BLaER1 (cell line): ENCODE measurements at regions not wholly inside any gene's neighbourhood (a gene's known extent, or its start where the extent isn't known, plus 50 kb on each side); places are given as distances from the start of the nearest gene placed in this dataset.
A peak's percentile ranks its signal among the peaks of the same experiment; 100 is the strongest.

Experiments
- H3K27ac ChIP-seq: shearing (Covaris generic); formaldehyde crosslinking; 2 replicates; pipeline ENCODE4 v1.8.1; 2022
- H3K27me3 ChIP-seq: shearing (Covaris generic); formaldehyde crosslinking; 2 replicates; pipeline ENCODE4 v1.8.1; 2022
- H3K36me3 ChIP-seq: shearing (Covaris generic); formaldehyde crosslinking; 2 replicates; pipeline ENCODE4 v1.8.1; 2022
- H3K4me1 ChIP-seq: shearing (Covaris generic); formaldehyde crosslinking; 2 replicates; pipeline ENCODE4 v1.8.1; 2022
- H3K4me2 ChIP-seq: shearing (Covaris generic); formaldehyde crosslinking; 2 replicates; pipeline ENCODE4 v1.8.1; 2022
- H3K4me3 ChIP-seq: shearing (Covaris generic); formaldehyde crosslinking; 2 replicates; pipeline ENCODE4 v1.8.1; 2022
- H3K9ac ChIP-seq: shearing (Covaris generic); formaldehyde crosslinking; 2 replicates; pipeline ENCODE4 v1.8.1; 2022
- H3K9me3 ChIP-seq: shearing (Covaris generic); formaldehyde crosslinking; 2 replicates; pipeline ENCODE4 v1.8.1; 2022
- H4K20me1 ChIP-seq: shearing (Covaris generic); formaldehyde crosslinking; 2 replicates; pipeline ENCODE4 v1.8.1; 2022
- Cebpa-rat ChIP-seq: shearing (Covaris generic); IDR thresholded peaks from 2 replicates; pipeline ENCODE4 v1.8.1; 2022

GRCh38 chr5:77569409-77569808, 69.1 kb downstream of the OTP start:
- Histone ChIP-seq H3K4me2 (peak overlapping the region; percentile 33), H3K4me3 (no peak overlapping the region), H3K36me3 (no peaks in the 10 kb centered on the region), H3K9ac (no peak overlapping the region), H3K4me1 (peaks cover 25% of the 10 kb centered on the region), H3K9me3 (no peaks in the 10 kb centered on the region), H3K27ac (no peak overlapping the region), H3K27me3 (no peaks in the 10 kb centered on the region), H4K20me1 (no peaks in the 10 kb centered on the region)
- TF ChIP-seq Cebpa-rat = peak; percentile 57; the same call in 1 of the 2 replicates

- Histone ChIP-seq H3K9ac (no peak overlapping the region), H3K36me3 (no peaks in the 10 kb centered on the region), H3K4me3 (no peak overlapping the region), H3K4me2 (peak overlapping the region; percentile 27), H4K20me1 (no peaks in the 10 kb centered on the region), H3K9me3 (no peaks in the 10 kb centered on the region), H3K27me3 (no peaks in the 10 kb centered on the region), H3K27ac (no peak overlapping the region), H3K4me1 (peaks cover 25% of the 10 kb centered on the region)
- no peak for TF ChIP-seq Cebpa-rat
These were observed 70.0 kb downstream of the OTP start for GRCh38 chr5:77568555-77568954.

GRCh38 chr5:77568082-77568481, 70.4 kb downstream of the OTP start:
- H3K27me3 ChIP-seq = no peaks in the 10 kb centered on the region
- no peak overlapping the region for H3K27ac ChIP-seq
- no peak overlapping the region for H3K4me3 ChIP-seq
- H3K4me2 ChIP-seq = peak overlapping the region; percentile 27
- no peaks in the 10 kb centered on the region for H3K9me3 ChIP-seq
- no peaks in the 10 kb centered on the region for H3K36me3 ChIP-seq
- TF ChIP-seq Cebpa-rat = no peak
- no peak overlapping the region for H3K9ac ChIP-seq
- H4K20me1 ChIP-seq = no peaks in the 10 kb centered on the region
- H3K4me1 ChIP-seq = peaks cover 25% of the 10 kb centered on the region

GRCh38 chr5:77563475-77563874, 71.4 kb upstream of the WDR41 start:
- Histone ChIP-seq H3K9ac (no peak overlapping the region), H3K4me1 (peaks cover 9% of the 10 kb centered on the region), H3K27me3 (no peaks in the 10 kb centered on the region), H3K27ac (no peak overlapping the region), H3K9me3 (no peaks in the 10 kb centered on the region), H3K4me2 (no peak overlapping the region), H3K4me3 (no peak overlapping the region), H3K36me3 (no peaks in the 10 kb centered on the region), H4K20me1 (no peaks in the 10 kb centered on the region)
- TF ChIP-seq Cebpa-rat = no peak

GRCh38 chr5:77561965-77562364, 69.8 kb upstream of the WDR41 start:
- Histone ChIP-seq H3K4me1 (0 out of 2 replicates have a peak, but pooled peaks cover 3% of the 10 kb centered on the region), H3K4me2 (no peak overlapping the region), H3K4me3 (no peak overlapping the region), H3K9me3 (no peaks in the 10 kb centered on the region), H3K27me3 (no peaks in the 10 kb centered on the region), H4K20me1 (no peaks in the 10 kb centered on the region), H3K27ac (no peak overlapping the region), H3K36me3 (no peaks in the 10 kb centered on the region), H3K9ac (no peak overlapping the region)
- no peak for TF ChIP-seq Cebpa-rat

- H3K4me1 ChIP-seq = 0 out of 2 replicates have a peak, but pooled peaks cover 3% of the 10 kb centered on the region
- H3K4me2 ChIP-seq = no peak overlapping the region
- no peaks in the 10 kb centered on the region for H4K20me1 ChIP-seq
- no peak overlapping the region for H3K4me3 ChIP-seq
- H3K27me3 ChIP-seq = no peaks in the 10 kb centered on the region
- no peaks in the 10 kb centered on the region for H3K9me3 ChIP-seq
- no peak for TF ChIP-seq Cebpa-rat
- H3K27ac ChIP-seq = no peak overlapping the region
- H3K36me3 ChIP-seq = no peaks in the 10 kb centered on the region
- H3K9ac ChIP-seq = no peak overlapping the region
These were observed 68.7 kb upstream of the WDR41 start for GRCh38 chr5:77560677-77561263.

GRCh38 chr5:77558266-77558665, 66.2 kb upstream of the WDR41 start:
- H3K36me3 ChIP-seq = no peaks in the 10 kb centered on the region
- 0 out of 2 replicates have a peak, but pooled peaks cover 3% of the 10 kb centered on the region for H3K4me1 ChIP-seq
- no peaks in the 10 kb centered on the region for H4K20me1 ChIP-seq
- no peak overlapping the region for H3K9ac ChIP-seq
- H3K9me3 ChIP-seq = no peaks in the 10 kb centered on the region
- no peak overlapping the region for H3K4me3 ChIP-seq
- no peak overlapping the region for H3K27ac ChIP-seq
- TF ChIP-seq Cebpa-rat = no peak
- H3K27me3 ChIP-seq = no peaks in the 10 kb centered on the region
- no peak overlapping the region for H3K4me2 ChIP-seq

- Histone ChIP-seq H3K36me3 (no peaks in the 10 kb centered on the region), H3K4me2 (no peak overlapping the region), H3K9me3 (peaks cover 3% of the 10 kb centered on the region; the same call in 1 of the 2 replicates), H3K27ac (no peak overlapping the region), H4K20me1 (no peaks in the 10 kb centered on the region), H3K27me3 (no peaks in the 10 kb centered on the region), H3K9ac (no peak overlapping the region), H3K4me3 (no peak overlapping the region), H3K4me1 (no peaks in the 10 kb centered on the region)
- no peak for TF ChIP-seq Cebpa-rat
These were observed 58.3 kb upstream of the WDR41 start for GRCh38 chr5:77550406-77550805.

- no peak overlapping the region for H3K9ac ChIP-seq
- TF ChIP-seq Cebpa-rat = no peak
- H3K4me3 ChIP-seq = no peak overlapping the region
- no peaks in the 10 kb centered on the region for H3K27me3 ChIP-seq
- no peaks in the 10 kb centered on the region for H3K36me3 ChIP-seq
- H3K4me1 ChIP-seq = no peaks in the 10 kb centered on the region
- peaks cover 5% of the 10 kb centered on the region; the same call in 1 of the 2 replicates for H3K9me3 ChIP-seq
- no peak overlapping the region for H3K27ac ChIP-seq
- H4K20me1 ChIP-seq = no peaks in the 10 kb centered on the region
- H3K4me2 ChIP-seq = no peak overlapping the region
These were observed 53.2 kb upstream of the WDR41 start for GRCh38 chr5:77545285-77545684.
